WTC11 (cell line): ENCODE measurements at regions not wholly inside any gene's neighbourhood (a gene's known extent, or its start where the extent isn't known, plus 50 kb on each side); places are given as distances from the start of the nearest gene placed in this dataset.

Source experiments
- ATAC-seq: fragments of 200-7000 bp; cut with Tn5 transposase; 2 replicates; pipeline ENCODE4 v1.10.0; 2021; ENCODE audit warnings: mild to moderate bottlenecking, moderate library complexity
- CTCF ChIA-PET: fragments of 300-600 bp; sonication (Branson Sonifier 250); formaldehyde crosslinking; loops from one replicate; lab custom pipeline; 2021; ENCODE audit warnings: antibody characterized with exemption; lab: Charles Lee
- POLR2A ChIA-PET: fragments of 350-600 bp; sonication (Branson Sonifier 250); formaldehyde crosslinking; loops from one replicate; lab custom pipeline; 2021; ENCODE audit warnings: antibody characterized with exemption; lab: Charles Lee
- DNase-seq: peaks from one replicate; pipeline ENCODE4 v3.0.0; 2021; ENCODE audit warnings: low spot score
- H3K27ac Mint-ChIP-seq: 2 replicates; pipeline ENCODE4 v1.8.0; 2021; ENCODE audit warnings: mixed read lengths
- H3K27me3 Mint-ChIP-seq: 2 replicates; pipeline ENCODE4 v1.8.0; 2021; ENCODE audit warnings: low read depth, mild to moderate bottlenecking, moderate library complexity, mixed read lengths
- H3K36me3 Mint-ChIP-seq: 2 replicates; pipeline ENCODE4 v1.8.0; 2021; ENCODE audit warnings: mixed read lengths
- H3K4me1 Mint-ChIP-seq: 2 replicates; pipeline ENCODE4 v1.8.0; 2022; ENCODE audit warnings: mixed read lengths
- H3K4me3 Mint-ChIP-seq: 2 replicates; pipeline ENCODE4 v1.8.0; 2021; ENCODE audit warnings: mild to moderate bottlenecking, moderate library complexity, mixed read lengths
- H3K9me3 Mint-ChIP-seq: 2 replicates; pipeline ENCODE4 v1.8.0; 2021; ENCODE audit warnings: mixed read lengths
- ELF4 ChIP-seq: sonication (generic); formaldehyde crosslinking; IDR thresholded peaks from 2 replicates; pipeline ENCODE4 v1.8.1; 2022; ENCODE audit warnings: low read depth, mild to moderate bottlenecking, moderate library complexity, missing genetic modification reagents
- ETV6 ChIP-seq: sonication (generic); formaldehyde crosslinking; IDR thresholded peaks from 2 replicates; pipeline ENCODE4 v1.8.1; 2022; ENCODE audit warnings: mild to moderate bottlenecking, missing genetic modification reagents
- FOXK1 ChIP-seq: sonication (generic); formaldehyde crosslinking; IDR thresholded peaks from 2 replicates; pipeline ENCODE4 v1.8.0; 2022; ENCODE audit warnings: mild to moderate bottlenecking, moderate library complexity, missing genetic modification reagents
- HMGXB4 ChIP-seq: sonication (generic); formaldehyde crosslinking; IDR thresholded peaks from 2 replicates; pipeline ENCODE4 v1.8.1; 2023; ENCODE audit warnings: mild to moderate bottlenecking, moderate library complexity, missing genetic modification reagents
- MXD4 ChIP-seq: fragments of 250-450 bp; sonication (Bioruptor Pico); IDR thresholded peaks from 2 replicates; pipeline ENCODE4 v1.8.0; 2021; ENCODE audit warnings: mild to moderate bottlenecking, moderate library complexity, borderline replicate concordance
- MYBL2 ChIP-seq: sonication (generic); formaldehyde crosslinking; IDR thresholded peaks from 2 replicates; pipeline ENCODE4 v1.8.1; 2023; ENCODE audit warnings: mild to moderate bottlenecking, moderate library complexity, missing genetic modification reagents
- NFYB ChIP-seq: sonication (generic); formaldehyde crosslinking; conservative IDR thresholded peaks from 2 replicates; pipeline ENCODE4 v1.8.0; 2022; ENCODE audit warnings: low read depth, missing genetic modification reagents
- PREB ChIP-seq: sonication (generic); formaldehyde crosslinking; IDR thresholded peaks from 2 replicates; pipeline ENCODE4 v1.8.1; 2022; ENCODE audit warnings: mild to moderate bottlenecking, missing genetic modification reagents, moderate library complexity, borderline replicate concordance
- RELA ChIP-seq: sonication (generic); formaldehyde crosslinking; IDR thresholded peaks from 2 replicates; pipeline ENCODE4 v1.8.1; 2022; ENCODE audit warnings: missing genetic modification reagents, mild to moderate bottlenecking, borderline replicate concordance
- SOX15 ChIP-seq: fragments of 250-450 bp; sonication (Bioruptor Pico); IDR thresholded peaks from 2 replicates; pipeline ENCODE4 v1.9.0; 2021; ENCODE audit warnings: mild to moderate bottlenecking
- TCF7 ChIP-seq: sonication (generic); formaldehyde crosslinking; IDR thresholded peaks from 2 replicates; pipeline ENCODE4 v1.8.0; 2022; ENCODE audit warnings: mild to moderate bottlenecking, low read depth, missing genetic modification reagents, moderate library complexity
- TEAD4 ChIP-seq: sonication (generic); formaldehyde crosslinking; IDR thresholded peaks from 2 replicates; pipeline ENCODE4 v1.8.0; 2022; ENCODE audit warnings: mild to moderate bottlenecking, missing genetic modification reagents
- ZNF121 ChIP-seq: sonication (generic); formaldehyde crosslinking; IDR thresholded peaks from 2 replicates; pipeline ENCODE4 v1.8.0; 2023; ENCODE audit warnings: missing genetic modification reagents
- ZNF232 ChIP-seq: sonication (generic); formaldehyde crosslinking; IDR thresholded peaks from 2 replicates; pipeline ENCODE4 v1.8.0; 2022; ENCODE audit warnings: mild to moderate bottlenecking, missing genetic modification reagents
- ZNF263 ChIP-seq: sonication (generic); formaldehyde crosslinking; IDR thresholded peaks from 2 replicates; pipeline ENCODE4 v1.8.1; 2022; ENCODE audit warnings: low read depth, mild to moderate bottlenecking, moderate library complexity, missing genetic modification reagents
- ZNF671 ChIP-seq: fragments of 250-450 bp; sonication (Bioruptor Pico); IDR thresholded peaks from 2 replicates; pipeline ENCODE4 v1.8.0; 2021; ENCODE audit warnings: mild to moderate bottlenecking
- TF ChIP-seq, protein P1 (sequence below): fragments of 250-450 bp; sonication (Bioruptor Pico); IDR thresholded peaks from 2 replicates; pipeline ENCODE4 v1.9.0; 2021; ENCODE audit warnings: mild to moderate bottlenecking, borderline replicate concordance
- TF ChIP-seq, protein P2 (sequence below): sonication (generic); formaldehyde crosslinking; IDR thresholded peaks from 2 replicates; pipeline ENCODE4 v1.8.1; 2022; ENCODE audit warnings: low read depth, missing genetic modification reagents, borderline replicate concordance
- TF ChIP-seq, protein P3 (sequence below): sonication (generic); formaldehyde crosslinking; IDR thresholded peaks from 2 replicates; pipeline ENCODE4 v1.8.1; 2022; ENCODE audit warnings: mild to moderate bottlenecking, moderate library complexity, missing genetic modification reagents
- TF ChIP-seq, protein P4 (sequence below): sonication (generic); formaldehyde crosslinking; IDR thresholded peaks from 2 replicates; pipeline ENCODE4 v1.8.1; 2022; ENCODE audit warnings: missing genetic modification reagents, borderline replicate concordance

DNA sequence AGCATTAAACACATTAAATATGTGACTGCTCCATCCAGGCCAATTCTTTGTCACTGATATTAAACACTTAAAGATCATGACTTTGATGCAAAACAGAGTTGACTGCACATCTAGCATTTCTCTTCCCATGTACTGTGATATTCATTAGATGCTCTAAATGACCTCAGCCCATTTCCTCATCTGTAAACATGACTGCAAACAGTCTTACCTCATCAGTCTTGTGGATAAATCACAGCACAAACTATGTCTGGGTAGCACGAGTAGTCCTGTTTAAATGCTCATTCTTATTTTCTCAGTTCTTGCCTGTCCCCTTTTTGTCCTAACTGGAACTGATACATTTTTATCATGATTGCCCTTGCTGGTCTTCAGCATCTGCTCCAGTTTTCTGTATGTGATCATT lies 1974.8 kb upstream of the LRRTM1 start:
- TF ChIP-seq, protein P1, sequence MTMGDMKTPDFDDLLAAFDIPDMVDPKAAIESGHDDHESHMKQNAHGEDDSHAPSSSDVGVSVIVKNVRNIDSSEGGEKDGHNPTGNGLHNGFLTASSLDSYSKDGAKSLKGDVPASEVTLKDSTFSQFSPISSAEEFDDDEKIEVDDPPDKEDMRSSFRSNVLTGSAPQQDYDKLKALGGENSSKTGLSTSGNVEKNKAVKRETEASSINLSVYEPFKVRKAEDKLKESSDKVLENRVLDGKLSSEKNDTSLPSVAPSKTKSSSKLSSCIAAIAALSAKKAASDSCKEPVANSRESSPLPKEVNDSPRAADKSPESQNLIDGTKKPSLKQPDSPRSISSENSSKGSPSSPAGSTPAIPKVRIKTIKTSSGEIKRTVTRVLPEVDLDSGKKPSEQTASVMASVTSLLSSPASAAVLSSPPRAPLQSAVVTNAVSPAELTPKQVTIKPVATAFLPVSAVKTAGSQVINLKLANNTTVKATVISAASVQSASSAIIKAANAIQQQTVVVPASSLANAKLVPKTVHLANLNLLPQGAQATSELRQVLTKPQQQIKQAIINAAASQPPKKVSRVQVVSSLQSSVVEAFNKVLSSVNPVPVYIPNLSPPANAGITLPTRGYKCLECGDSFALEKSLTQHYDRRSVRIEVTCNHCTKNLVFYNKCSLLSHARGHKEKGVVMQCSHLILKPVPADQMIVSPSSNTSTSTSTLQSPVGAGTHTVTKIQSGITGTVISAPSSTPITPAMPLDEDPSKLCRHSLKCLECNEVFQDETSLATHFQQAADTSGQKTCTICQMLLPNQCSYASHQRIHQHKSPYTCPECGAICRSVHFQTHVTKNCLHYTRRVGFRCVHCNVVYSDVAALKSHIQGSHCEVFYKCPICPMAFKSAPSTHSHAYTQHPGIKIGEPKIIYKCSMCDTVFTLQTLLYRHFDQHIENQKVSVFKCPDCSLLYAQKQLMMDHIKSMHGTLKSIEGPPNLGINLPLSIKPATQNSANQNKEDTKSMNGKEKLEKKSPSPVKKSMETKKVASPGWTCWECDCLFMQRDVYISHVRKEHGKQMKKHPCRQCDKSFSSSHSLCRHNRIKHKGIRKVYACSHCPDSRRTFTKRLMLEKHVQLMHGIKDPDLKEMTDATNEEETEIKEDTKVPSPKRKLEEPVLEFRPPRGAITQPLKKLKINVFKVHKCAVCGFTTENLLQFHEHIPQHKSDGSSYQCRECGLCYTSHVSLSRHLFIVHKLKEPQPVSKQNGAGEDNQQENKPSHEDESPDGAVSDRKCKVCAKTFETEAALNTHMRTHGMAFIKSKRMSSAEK (CRISPR knock-in tag), result no peak
- no peaks in the 10 kb centered on the region for H3K27me3 Mint-ChIP-seq
- CTCF ChIA-PET, result no interaction called here

GRCh38 chr2:82278416-82278815 lies 1973.9 kb upstream of the LRRTM1 start:
- no peak overlapping the region for H3K4me3 Mint-ChIP-seq
- POLR2A ChIA-PET, result no interaction called here
- TF ChIP-seq ZNF671 (no peak), ZNF121 (CRISPR knock-in tag) (no peak), HMGXB4 (CRISPR knock-in tag) (no peak), TCF7 (no peak)
- TF ChIP-seq, protein P2, sequence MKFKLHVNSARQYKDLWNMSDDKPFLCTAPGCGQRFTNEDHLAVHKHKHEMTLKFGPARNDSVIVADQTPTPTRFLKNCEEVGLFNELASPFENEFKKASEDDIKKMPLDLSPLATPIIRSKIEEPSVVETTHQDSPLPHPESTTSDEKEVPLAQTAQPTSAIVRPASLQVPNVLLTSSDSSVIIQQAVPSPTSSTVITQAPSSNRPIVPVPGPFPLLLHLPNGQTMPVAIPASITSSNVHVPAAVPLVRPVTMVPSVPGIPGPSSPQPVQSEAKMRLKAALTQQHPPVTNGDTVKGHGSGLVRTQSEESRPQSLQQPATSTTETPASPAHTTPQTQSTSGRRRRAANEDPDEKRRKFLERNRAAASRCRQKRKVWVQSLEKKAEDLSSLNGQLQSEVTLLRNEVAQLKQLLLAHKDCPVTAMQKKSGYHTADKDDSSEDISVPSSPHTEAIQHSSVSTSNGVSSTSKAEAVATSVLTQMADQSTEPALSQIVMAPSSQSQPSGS, result no peak
- TF ChIP-seq, protein P3, sequence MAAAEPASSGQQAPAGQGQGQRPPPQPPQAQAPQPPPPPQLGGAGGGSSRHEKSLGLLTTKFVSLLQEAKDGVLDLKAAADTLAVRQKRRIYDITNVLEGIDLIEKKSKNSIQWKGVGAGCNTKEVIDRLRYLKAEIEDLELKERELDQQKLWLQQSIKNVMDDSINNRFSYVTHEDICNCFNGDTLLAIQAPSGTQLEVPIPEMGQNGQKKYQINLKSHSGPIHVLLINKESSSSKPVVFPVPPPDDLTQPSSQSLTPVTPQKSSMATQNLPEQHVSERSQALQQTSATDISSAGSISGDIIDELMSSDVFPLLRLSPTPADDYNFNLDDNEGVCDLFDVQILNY, result no peak
- TF ChIP-seq, all 79 proteins: peak for 0
- Mint-ChIP-seq H3K36me3 (no peaks in the 10 kb centered on the region), H3K27ac (no peak overlapping the region), H3K27me3 (no peaks in the 10 kb centered on the region), H3K4me1 (peaks cover 22% of the 10 kb centered on the region), H3K9me3 (no peaks in the 10 kb centered on the region)
- no peak for ATAC-seq
- CTCF ChIA-PET, result no interaction called here
- no peak for DNase-seq

More for the DNA sequence above, 1974.8 kb upstream of the LRRTM1 start:
- Mint-ChIP-seq H3K4me1 (peaks cover 22% of the 10 kb centered on the region), H3K27ac (no peak overlapping the region), H3K4me3 (no peak overlapping the region), H3K9me3 (no peaks in the 10 kb centered on the region), H3K36me3 (no peaks in the 10 kb centered on the region)
- ATAC-seq (no peak), DNase-seq (no peak)
- POLR2A ChIA-PET, result no interaction called here

DNA sequence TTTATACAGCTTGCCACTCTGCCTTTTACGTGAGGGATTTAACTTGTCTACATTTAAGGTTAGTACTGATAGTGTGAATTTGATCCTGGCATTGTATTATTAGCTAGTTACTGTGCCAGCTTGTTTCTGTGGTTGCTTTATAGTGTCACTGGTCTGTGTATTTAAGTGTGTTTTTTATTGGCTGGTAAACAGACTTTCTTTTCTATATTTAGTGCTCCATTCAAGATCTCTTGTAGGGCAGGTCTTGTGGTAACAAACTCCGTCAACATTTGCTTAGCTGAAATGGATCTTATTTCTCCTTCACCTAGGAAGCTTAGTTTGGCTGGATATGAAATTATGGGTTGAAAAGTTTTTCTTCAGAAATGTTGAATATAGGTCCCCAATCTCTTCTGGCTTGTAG lies 1971.0 kb upstream of the LRRTM1 start:
- no peak for ATAC-seq
- Mint-ChIP-seq H3K4me1 (peaks cover 1% of the 10 kb centered on the region), H3K9me3 (no peaks in the 10 kb centered on the region), H3K36me3 (no peaks in the 10 kb centered on the region), H3K27ac (no peak overlapping the region), H3K27me3 (no peaks in the 10 kb centered on the region), H3K4me3 (no peak overlapping the region)
- ChIA-PET CTCF (no interaction called here), POLR2A (no interaction called here)
- DNase-seq, result no peak
- TF ChIP-seq PREB (CRISPR knock-in tag) (no peak), ZNF263 (no peak), FOXK1 (CRISPR knock-in tag) (no peak), ZNF232 (CRISPR knock-in tag) (no peak), MYBL2 (no peak), TCF7 (no peak), NFYB (no peak), TEAD4 (no peak), SOX15 (CRISPR knock-in tag) (no peak), MXD4 (CRISPR knock-in tag) (no peak), ETV6 (CRISPR knock-in tag) (no peak), ELF4 (CRISPR knock-in tag) (no peak), RELA (no peak)
- TF ChIP-seq, protein P4, sequence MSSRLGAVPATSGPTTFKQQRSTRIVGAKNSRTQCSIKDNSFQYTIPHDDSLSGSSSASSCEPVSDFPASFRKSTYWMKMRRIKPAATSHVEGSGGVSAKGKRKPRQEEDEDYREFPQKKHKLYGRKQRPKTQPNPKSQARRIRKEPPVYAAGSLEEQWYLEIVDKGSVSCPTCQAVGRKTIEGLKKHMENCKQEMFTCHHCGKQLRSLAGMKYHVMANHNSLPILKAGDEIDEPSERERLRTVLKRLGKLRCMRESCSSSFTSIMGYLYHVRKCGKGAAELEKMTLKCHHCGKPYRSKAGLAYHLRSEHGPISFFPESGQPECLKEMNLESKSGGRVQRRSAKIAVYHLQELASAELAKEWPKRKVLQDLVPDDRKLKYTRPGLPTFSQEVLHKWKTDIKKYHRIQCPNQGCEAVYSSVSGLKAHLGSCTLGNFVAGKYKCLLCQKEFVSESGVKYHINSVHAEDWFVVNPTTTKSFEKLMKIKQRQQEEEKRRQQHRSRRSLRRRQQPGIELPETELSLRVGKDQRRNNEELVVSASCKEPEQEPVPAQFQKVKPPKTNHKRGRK, result no peak
